ENCODE measurements at regions not wholly inside any gene's neighbourhood (a gene's known extent, or its start where the extent isn't known, plus 50 kb on each side); places are given as distances from the start of the nearest gene placed in this dataset.

- no peak for DNase-seq (ENCODE audit: low read depth, low spot score)
These were observed 237.3 kb downstream of the RHOU start for GRCh38 chr1:228972576-228972975.

- DNase-seq (ENCODE audit: low read depth, low spot score) = no peak
These were observed 239.0 kb downstream of the RHOU start for GRCh38 chr1:228974273-228974672.

- DNase-seq (ENCODE audit: low read depth, low spot score) = no peak
These were observed 240.1 kb downstream of the RHOU start for GRCh38 chr1:228975238-228975907.

GRCh38 chr1:228976316-228976715 lies 241.0 kb downstream of the RHOU start:
- no peak for DNase-seq (ENCODE audit: low read depth, low spot score)

- DNase-seq (ENCODE audit: low read depth, low spot score) = no peak
These were observed 242.0 kb downstream of the RHOU start for GRCh38 chr1:228977307-228977706.

- DNase-seq (ENCODE audit: low read depth, low spot score) = no peak
These were observed 242.5 kb downstream of the RHOU start for GRCh38 chr1:228977741-228978140.

- DNase-seq (ENCODE audit: low read depth, low spot score) = peak; percentile 77
These were observed 243.4 kb downstream of the RHOU start for GRCh38 chr1:228978484-228979324.

- DNase-seq (ENCODE audit: low read depth, low spot score) = no peak
These were observed 244.0 kb downstream of the RHOU start for GRCh38 chr1:228979325-228979699.

- no peak for DNase-seq (ENCODE audit: low read depth, low spot score)
These were observed 244.5 kb downstream of the RHOU start for GRCh38 chr1:228979774-228980173.

GRCh38 chr1:228980232-228980937 lies 245.1 kb downstream of the RHOU start:
- DNase-seq (ENCODE audit: low read depth, low spot score) = no peak

- no peak for DNase-seq (ENCODE audit: low read depth, low spot score)
These were observed 247.4 kb downstream of the RHOU start for GRCh38 chr1:228982637-228983036.

- no peak for DNase-seq (ENCODE audit: low read depth, low spot score)
These were observed 248.0 kb downstream of the RHOU start for GRCh38 chr1:228983231-228983660.

- DNase-seq (ENCODE audit: low read depth, low spot score) = no peak
These were observed 248.4 kb downstream of the RHOU start for GRCh38 chr1:228983661-228984060.

- DNase-seq (ENCODE audit: low read depth, low spot score) = no peak
These were observed 248.8 kb downstream of the RHOU start for GRCh38 chr1:228984107-228984506.

GRCh38 chr1:228984646-228985631 lies 249.7 kb downstream of the RHOU start:
- DNase-seq (ENCODE audit: low read depth, low spot score) = no peak

- no peak for DNase-seq (ENCODE audit: low read depth, low spot score)
These were observed 250.4 kb downstream of the RHOU start for GRCh38 chr1:228985661-228986060.

GRCh38 chr1:228986093-228986904 lies 251.0 kb downstream of the RHOU start:
- DNase-seq (ENCODE audit: low read depth, low spot score) = no peak

- DNase-seq (ENCODE audit: low read depth, low spot score) = no peak
These were observed 252.0 kb downstream of the RHOU start for GRCh38 chr1:228987286-228987685.

GRCh38 chr1:228987736-228988506 lies 252.6 kb downstream of the RHOU start:
- no peak for DNase-seq (ENCODE audit: low read depth, low spot score)

GRCh38 chr1:228988664-228989063 lies 253.4 kb downstream of the RHOU start:
- DNase-seq (ENCODE audit: low read depth, low spot score) = no peak

Data from ELF-1 (cell line).